Calu3 (cell line): ENCODE measurements at regions not wholly inside any gene's neighbourhood (a gene's known extent, or its start where the extent isn't known, plus 50 kb on each side); places are given as distances from the start of the nearest gene placed in this dataset.

Experiments used
- BruUV-seq: library from RNA; stranded (reverse); fragments of 400-500 nt; replicated peaks from 2 replicates; lab custom pipeline; 2021; lab: Mats Ljungman, UMichigan
- CTCF ChIA-PET: fragments of 300-600 bp; sonication (Branson Sonifier 250); formaldehyde crosslinking; loops from one replicate; lab custom pipeline; 2022; ENCODE audit warnings: antibody characterized with exemption; lab: Charles Lee
- DNase-seq: peaks from one replicate; pipeline ENCODE4 v3.0.0; 2022
- H3K27ac Mint-ChIP-seq: one replicate; pipeline ENCODE4 v1.8.0; 2022; ENCODE audit warnings: mixed read lengths; ENCODE audit not compliant: unreplicated experiment
- H3K27me3 Mint-ChIP-seq: one replicate; pipeline ENCODE4 v1.8.0; 2022; ENCODE audit warnings: mixed read lengths; ENCODE audit not compliant: unreplicated experiment
- H3K36me3 Mint-ChIP-seq: one replicate; pipeline ENCODE4 v1.8.0; 2022; ENCODE audit warnings: mild to moderate bottlenecking, moderate library complexity, mixed read lengths; ENCODE audit not compliant: insufficient read depth, unreplicated experiment
- H3K4me1 Mint-ChIP-seq: one replicate; pipeline ENCODE4 v1.8.0; 2022; ENCODE audit warnings: mild to moderate bottlenecking, low read depth, mixed read lengths; ENCODE audit not compliant: unreplicated experiment
- H3K4me3 Mint-ChIP-seq: one replicate; pipeline ENCODE4 v1.8.0; 2022; ENCODE audit warnings: mild to moderate bottlenecking, low read depth, moderate library complexity, mixed read lengths; ENCODE audit not compliant: unreplicated experiment
- H3K9me3 Mint-ChIP-seq: one replicate; pipeline ENCODE4 v1.8.0; 2022; ENCODE audit warnings: low read depth, mixed read lengths; ENCODE audit not compliant: unreplicated experiment
- intact Hi-C: fragments of 100-400 bp; cut with micrococcal nuclease; formaldehyde crosslinking; loops from one replicate; pipeline ENCODE4 v1.10.0; 2022; ENCODE audit not compliant: unreplicated experiment
- TF ChIP-seq, protein P1 (sequence below): fragments of 200-600 bp; IDR thresholded peaks from one replicate; pipeline ENCODE4 v1.8.0; 2022; ENCODE audit warnings: antibody characterized with exemption; ENCODE audit not compliant: unreplicated experiment

DNA sequence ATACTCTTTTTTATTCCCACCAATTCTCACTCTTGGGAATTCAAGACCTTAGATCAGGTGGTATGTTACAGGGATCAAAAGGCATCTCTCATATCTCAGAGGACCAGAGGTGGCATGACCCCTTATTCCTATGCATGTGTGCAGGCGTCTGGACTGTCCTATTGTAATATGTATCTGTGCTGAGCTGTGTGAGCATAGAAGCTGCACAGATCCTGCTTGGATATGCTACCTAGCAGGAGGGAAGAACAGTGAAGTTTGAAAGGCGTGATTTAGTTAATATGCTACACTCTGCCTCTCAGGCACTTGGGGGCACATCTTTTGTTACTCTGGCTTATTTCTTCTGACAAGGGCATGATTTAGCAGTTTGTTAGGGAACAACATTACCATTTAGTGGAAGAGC, 86.7 kb upstream of the ZRANB2 start:
- Mint-ChIP-seq H3K9me3 (peaks cover 8% of the 10 kb centered on the region), H3K4me1 (no peaks in the 10 kb centered on the region), H3K36me3 (no peaks in the 10 kb centered on the region), H3K27ac (no peak overlapping the region), H3K4me3 (no peak overlapping the region), H3K27me3 (no peaks in the 10 kb centered on the region)
- DNase-seq: no peak
- no TSS peak for BruUV-seq
- CTCF ChIA-PET: no interaction called here
- TF ChIP-seq, protein P1, sequence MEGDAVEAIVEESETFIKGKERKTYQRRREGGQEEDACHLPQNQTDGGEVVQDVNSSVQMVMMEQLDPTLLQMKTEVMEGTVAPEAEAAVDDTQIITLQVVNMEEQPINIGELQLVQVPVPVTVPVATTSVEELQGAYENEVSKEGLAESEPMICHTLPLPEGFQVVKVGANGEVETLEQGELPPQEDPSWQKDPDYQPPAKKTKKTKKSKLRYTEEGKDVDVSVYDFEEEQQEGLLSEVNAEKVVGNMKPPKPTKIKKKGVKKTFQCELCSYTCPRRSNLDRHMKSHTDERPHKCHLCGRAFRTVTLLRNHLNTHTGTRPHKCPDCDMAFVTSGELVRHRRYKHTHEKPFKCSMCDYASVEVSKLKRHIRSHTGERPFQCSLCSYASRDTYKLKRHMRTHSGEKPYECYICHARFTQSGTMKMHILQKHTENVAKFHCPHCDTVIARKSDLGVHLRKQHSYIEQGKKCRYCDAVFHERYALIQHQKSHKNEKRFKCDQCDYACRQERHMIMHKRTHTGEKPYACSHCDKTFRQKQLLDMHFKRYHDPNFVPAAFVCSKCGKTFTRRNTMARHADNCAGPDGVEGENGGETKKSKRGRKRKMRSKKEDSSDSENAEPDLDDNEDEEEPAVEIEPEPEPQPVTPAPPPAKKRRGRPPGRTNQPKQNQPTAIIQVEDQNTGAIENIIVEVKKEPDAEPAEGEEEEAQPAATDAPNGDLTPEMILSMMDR: no peak
- intact Hi-C loops: no loop called here

DNA sequence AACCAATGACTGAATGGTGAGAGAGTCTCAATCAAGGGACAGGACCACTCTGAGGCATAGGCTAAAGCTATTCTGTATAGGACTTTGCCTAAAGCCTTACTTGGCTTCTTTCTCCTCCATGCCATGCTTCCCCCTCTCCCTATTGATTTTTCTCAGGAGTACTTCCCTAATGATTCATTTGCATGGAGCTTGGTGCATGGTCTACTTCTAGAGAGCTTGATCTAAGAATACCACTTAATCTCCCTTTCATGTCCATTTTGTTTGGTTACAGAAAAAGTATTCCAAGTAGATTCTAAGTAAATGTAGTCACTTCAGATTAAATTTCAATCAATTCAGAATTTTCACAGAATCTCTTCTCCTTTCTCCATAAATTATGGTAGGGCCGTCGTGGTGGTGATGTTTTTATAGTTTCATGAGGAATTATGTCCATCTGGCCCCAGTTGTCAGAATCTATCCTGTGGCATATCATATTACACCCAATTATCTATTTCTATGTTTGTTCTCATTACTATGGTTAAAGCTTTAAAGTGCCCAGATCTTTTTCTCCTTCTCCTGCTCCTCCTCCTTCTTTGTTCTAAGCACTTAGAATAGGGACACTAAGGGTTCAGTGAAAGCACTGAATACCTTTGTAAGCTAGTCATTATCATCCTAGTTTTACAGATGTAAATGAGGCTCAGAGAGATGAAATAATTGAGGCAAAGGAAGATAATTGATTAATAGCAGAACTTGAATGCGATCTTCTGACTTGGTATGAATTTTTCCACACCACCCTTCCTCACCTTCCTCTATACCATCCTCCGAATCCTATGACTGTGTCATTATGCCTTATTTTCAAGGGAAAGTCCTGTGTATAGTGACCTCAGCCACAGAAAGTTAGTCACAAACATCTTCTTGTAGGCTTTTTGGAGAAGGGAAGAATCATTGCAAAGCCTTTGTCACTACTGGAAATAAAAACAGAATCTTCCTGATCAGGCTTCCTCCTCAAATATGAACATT, 85.6 kb upstream of the ZRANB2 start:
- Mint-ChIP-seq H3K4me3 (no peak overlapping the region), H3K36me3 (no peaks in the 10 kb centered on the region), H3K9me3 (peaks cover 8% of the 10 kb centered on the region), H3K27me3 (no peaks in the 10 kb centered on the region), H3K4me1 (no peaks in the 10 kb centered on the region), H3K27ac (no peak overlapping the region)
- BruUV-seq: no TSS peak
- CTCF ChIA-PET: interaction anchor here (0.6 kb wide), 1 partner anchor 1245 kb away, joined by 7 read pairs; no protein-coding TSS in a partner anchor
- DNase-seq: no peak
- intact Hi-C loops: no loop called here
- TF ChIP-seq, protein P1: no peak

DNA sequence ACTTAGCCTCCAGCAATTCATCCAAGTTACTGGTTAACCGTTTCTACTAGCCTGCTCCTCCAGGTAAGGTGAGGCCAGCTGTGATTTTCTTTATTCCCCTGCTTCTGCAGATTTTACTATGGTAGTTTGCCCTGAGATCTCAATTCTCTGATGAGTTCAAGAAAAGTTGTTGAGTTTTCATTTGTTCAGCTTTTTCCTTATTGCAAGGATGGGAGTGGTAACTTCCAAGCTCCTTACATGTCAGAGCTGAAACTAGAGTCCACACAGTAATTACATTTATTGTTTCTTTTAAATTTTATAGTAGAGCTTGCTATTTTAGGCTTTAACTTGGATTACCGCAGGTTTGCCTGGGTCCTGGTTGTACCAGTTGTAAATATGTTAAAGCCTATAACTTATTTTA, 76.9 kb upstream of the ZRANB2 start:
- TF ChIP-seq, protein P1: no peak
- intact Hi-C loops: no loop called here
- Mint-ChIP-seq H3K4me3 (no peak overlapping the region), H3K9me3 (peaks cover 10% of the 10 kb centered on the region), H3K27me3 (no peaks in the 10 kb centered on the region), H3K4me1 (no peaks in the 10 kb centered on the region), H3K27ac (no peak overlapping the region), H3K36me3 (no peaks in the 10 kb centered on the region)
- DNase-seq: no peak
- no TSS peak for BruUV-seq
- CTCF ChIA-PET: no interaction called here

DNA sequence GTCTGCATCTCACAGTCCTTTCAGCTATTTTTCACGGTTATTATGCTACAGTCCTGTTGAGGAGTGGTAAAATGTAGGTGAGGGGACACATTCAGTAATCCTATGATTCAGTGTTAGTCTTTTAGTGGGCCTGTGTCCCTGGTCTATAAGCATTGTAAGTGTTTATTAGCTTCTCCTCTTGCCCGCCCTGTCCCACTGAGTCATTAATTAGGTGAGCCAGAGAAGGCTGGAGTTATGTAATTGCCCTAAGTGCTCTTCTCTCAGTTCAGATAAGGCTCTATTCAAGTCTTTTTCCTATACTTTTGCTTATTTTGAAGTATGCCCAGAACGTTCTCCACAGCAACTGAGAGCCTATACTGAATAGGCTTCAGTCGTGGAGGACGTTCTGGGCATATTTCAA, 76.3 kb upstream of the ZRANB2 start:
- Mint-ChIP-seq H3K27ac (no peak overlapping the region), H3K4me3 (no peak overlapping the region), H3K36me3 (no peaks in the 10 kb centered on the region), H3K4me1 (no peaks in the 10 kb centered on the region), H3K9me3 (peaks cover 10% of the 10 kb centered on the region), H3K27me3 (no peaks in the 10 kb centered on the region)
- DNase-seq: no peak
- CTCF ChIA-PET: no interaction called here
- BruUV-seq: no TSS peak
- intact Hi-C loops: no loop called here
- TF ChIP-seq, protein P1: no peak
